GM19395 (cell line): ENCODE measurements at regions not wholly inside any gene's neighbourhood (a gene's known extent, or its start where the extent isn't known, plus 50 kb on each side); places are given as distances from the start of the nearest gene placed in this dataset.
"Not testable (repeated sequence)": the region's sequence is repeated elsewhere in the genome, so short reads cannot be mapped to it uniquely, and the experiment has no call there.

Source experiments
- ATAC-seq: cut with Tn5 transposase; IDR thresholded peaks from one replicate; pipeline ENCODE4 v1.9.1; 2021; ENCODE audit warnings: mild to moderate bottlenecking, moderate library complexity; ENCODE audit not compliant: unreplicated experiment

GRCh38 chr6:40705354-40705753 is 118.2 kb upstream of the LRFN2 start:
- ATAC-seq = no peak

- no peak for ATAC-seq
These were observed 114.3 kb upstream of the LRFN2 start for GRCh38 chr6:40701352-40702007.

GRCh38 chr6:40700006-40700580 is 112.9 kb upstream of the LRFN2 start:
- no peak for ATAC-seq

DNA sequence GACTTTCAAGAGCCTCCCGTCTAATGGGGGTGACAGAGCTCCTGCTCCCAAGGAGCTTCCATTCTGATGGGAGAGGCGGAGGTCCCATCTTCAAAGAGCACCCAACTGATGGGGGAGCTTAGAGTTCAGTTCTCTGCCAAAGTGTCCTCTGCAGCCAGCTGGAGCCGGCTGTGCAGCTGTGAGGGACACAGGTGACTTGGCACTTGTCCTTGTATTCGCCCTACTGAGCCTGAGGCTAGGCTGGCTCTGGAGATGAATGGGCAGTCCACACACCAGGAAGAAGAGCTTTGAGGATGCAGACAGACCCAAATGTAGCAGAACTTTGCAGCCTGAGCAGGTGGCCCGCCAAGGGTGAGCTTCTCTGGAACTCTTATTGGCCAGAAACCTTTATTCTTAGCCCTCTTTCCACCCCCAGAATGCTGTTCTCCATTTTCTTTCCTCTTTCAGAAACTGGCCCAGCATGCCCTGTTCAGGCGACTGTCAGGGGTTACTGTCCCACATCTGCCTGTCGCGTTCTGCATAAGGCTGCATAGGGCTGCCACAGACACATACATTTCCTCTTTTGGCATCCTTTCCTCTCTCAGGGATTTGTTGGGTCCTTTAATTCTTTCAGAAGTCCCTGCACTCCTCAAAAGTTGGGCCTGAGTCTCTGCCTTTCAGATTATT is 108.7 kb upstream of the LRFN2 start:
- ATAC-seq = no peak

DNA sequence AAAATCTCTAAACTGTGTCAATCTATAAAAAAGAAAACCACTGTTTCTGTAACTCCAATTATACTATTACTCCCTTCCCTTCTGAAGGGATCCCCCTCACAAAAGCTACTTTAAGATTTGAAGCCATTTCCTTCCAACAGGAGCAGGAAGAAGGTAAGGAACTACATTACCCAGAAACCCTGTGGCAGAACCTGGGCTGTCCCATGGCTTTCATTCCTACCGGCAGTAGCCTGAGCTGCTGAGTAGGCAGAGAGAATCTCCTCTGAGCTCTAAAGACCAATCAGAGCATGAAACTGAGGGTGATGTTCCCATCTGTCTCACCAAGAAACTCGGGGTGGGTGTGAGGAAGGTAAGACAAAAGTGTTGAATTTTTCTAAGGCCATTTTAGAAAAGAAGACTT is 108.0 kb upstream of the LRFN2 start:
- ATAC-seq = no peak

GRCh38 chr6:40693768-40694167 is 106.6 kb upstream of the LRFN2 start:
- no peak for ATAC-seq

DNA sequence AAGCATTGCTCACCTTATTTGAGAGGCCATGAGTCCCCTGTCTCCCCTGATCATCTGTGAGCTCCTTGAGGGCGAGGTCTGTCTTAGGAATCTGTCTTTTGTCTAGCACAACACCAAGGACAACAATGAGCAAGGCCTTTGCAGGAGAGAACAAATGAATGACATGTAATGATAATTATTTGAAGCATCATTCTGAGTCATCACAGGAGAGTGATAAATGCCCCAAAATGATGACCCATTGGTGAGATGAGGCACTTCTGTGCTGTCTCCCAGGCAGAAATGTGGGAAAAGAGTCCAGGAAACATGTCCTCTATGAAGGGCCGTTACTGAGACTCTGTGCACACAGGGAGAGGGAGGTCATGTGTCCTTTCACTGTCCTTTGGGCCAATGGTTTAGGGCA is 105.2 kb upstream of the LRFN2 start:
- ATAC-seq = no peak

GRCh38 chr6:40689185-40689584 is 102.0 kb upstream of the LRFN2 start:
- ATAC-seq = no peak

- ATAC-seq = no peak
These were observed 101.1 kb upstream of the LRFN2 start for GRCh38 chr6:40688214-40688761.

DNA sequence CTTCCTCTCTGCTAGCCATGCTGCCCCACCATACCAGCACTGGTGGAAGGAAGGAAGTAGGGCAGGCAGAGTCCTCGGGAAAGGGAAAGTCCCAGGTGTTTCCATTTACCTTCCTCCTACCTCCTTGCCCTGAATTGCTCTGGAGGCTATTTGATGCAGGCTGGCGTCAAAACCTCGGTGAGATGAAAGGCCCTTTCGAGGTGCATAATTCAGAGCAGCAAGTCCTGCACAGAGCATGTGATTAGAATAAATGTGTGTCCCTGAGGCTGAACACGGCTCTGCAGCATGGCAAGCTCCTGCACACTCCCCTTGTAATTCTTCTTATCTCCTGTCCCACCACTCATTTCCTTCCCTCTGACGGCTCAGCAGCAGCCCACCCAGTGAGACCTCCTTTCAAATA is 98.7 kb upstream of the LRFN2 start:
- no peak for ATAC-seq

DNA sequence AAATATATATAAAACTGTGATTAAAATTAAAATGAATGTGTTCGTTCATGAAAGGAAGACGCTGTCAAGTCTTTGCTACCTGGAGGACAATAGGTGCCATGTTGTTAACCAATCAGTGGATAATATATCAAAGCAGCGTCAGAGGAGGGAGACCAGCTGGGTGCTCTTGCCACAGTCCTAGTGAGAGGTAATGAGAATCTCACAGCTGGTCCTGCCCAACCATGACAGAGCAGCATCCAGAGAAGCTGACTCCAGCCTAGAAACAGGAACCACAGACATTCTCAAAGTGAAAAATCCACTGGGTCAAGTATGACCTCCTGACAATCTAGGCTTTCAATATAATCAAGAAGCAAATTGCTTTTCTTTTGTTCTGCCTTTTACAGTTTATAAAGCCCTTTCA is 94.5 kb upstream of the LRFN2 start:
- ATAC-seq = no peak

GRCh38 chr6:40678941-40679340 is 91.8 kb upstream of the LRFN2 start:
- ATAC-seq = no peak

GRCh38 chr6:40674170-40674569 is 87.0 kb upstream of the LRFN2 start:
- no peak for ATAC-seq

GRCh38 chr6:40672087-40672486 is 84.9 kb upstream of the LRFN2 start:
- no peak for ATAC-seq

DNA sequence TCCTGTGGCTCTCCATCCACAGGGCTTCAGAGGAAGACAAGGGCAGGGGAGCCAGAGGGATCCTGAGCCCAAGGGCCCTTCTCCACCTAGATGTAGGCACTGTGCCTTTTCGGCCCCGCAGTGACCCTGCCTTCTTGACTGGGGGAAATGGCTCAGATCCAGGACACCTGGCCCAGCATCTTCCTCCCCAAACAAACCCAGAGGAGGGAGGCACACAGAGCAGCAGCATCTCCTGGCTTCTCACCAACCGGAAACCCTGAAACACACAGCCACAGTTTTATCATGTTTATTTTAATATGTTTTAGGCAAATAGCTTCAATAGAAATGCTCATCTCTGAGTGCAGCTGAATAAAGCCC is 84.5 kb upstream of the LRFN2 start:
- no peak for ATAC-seq

DNA sequence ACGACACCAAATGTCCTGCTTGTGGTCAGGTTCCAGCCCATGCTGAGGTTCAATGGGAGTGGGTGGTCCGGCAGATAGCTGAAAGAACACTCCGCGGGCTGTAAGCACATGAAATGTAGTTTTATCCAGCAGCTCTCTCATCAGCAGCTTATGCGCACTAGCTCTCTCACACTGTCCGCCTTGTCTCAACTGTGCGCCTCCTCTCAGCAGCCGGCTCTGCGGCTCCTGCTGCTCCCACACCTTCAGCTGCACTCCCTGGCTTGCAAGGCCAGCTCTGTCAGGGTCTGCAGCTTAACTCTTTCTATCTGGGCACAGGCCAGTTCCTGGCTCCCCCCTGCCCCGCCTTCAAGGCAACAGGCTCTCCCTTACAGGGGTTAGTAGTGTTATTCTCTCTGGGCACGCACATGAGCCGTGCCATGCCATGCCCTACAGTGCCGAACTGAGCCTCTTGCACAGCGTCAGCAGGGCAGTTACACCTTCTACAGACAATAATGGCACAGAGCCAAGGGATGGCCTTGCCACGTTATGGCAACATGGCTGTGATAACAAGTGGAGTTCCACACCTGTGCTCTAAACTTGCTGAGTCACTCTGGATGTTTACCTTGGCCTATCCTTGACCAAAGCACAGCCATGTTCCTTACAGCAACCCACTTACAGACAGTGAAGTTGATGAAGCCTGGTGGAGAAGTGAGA is 84.0 kb upstream of the LRFN2 start:
- ATAC-seq = no peak

GRCh38 chr6:40669343-40669742 is 82.2 kb upstream of the LRFN2 start:
- no peak for ATAC-seq

DNA sequence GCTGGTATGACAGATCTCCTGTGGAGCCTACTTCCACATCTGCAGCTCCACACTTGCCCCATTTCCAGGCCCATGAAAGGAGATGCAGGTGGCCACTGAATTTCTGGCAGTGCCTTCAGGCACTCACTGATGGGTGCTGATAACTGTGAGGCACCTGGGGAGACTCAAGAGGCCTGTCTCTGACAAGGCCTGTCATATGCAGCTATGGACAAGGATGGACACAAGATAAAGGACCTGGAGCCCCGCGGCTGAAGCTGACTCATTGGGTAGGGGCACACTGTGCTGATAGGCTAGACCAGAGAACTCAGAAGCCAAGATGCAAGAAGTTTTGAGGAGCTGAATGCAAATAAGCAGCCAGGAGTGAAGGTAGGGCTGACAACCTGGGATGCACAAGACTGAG is 81.0 kb upstream of the LRFN2 start:
- no peak for ATAC-seq

DNA sequence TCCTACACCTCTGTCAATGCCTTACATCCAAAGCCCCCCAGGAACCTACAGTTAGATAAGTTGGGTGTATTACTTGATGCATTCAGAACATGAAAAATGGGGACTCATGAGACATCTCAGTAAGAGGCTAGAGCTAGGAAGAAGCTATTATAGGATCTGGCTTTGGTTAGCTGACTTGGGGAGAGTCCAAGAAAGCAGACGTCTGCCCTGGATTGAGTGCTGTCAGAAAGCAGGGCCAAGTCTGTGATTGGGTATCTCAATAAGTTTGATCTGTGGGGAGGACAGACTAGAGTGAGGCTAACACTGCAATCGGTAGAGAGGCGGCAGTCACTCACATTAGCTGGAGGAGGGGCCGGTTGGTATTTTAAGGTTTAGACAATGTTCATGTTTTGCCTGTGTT is 79.4 kb upstream of the LRFN2 start:
- ATAC-seq = no peak

GRCh38 chr6:40661726-40662125 is 74.6 kb upstream of the LRFN2 start:
- ATAC-seq = no peak

- ATAC-seq = not testable (repeated sequence)
These were observed 69.6 kb upstream of the LRFN2 start for GRCh38 chr6:40656772-40657171.

GRCh38 chr6:40654828-40655227 is 67.7 kb upstream of the LRFN2 start:
- ATAC-seq = no peak
